Muscle layer of duodenum (tissue), 2 donors: ENCODE measurements at regions not wholly inside any gene's neighbourhood (a gene's known extent, or its start where the extent isn't known, plus 50 kb on each side); places are given as distances from the start of the nearest gene placed in this dataset.
"Not testable (repeated sequence)": the region's sequence is repeated elsewhere in the genome, so short reads cannot be mapped to it uniquely, and the experiment has no call there.

Experiments used
- H3K27ac ChIP-seq: one replicate; pipeline ENCODE4 v1.7.0; 2013; ENCODE audit warnings: mild to moderate bottlenecking, low read length
- H3K27me3 ChIP-seq: one replicate; pipeline ENCODE4 v1.7.0; 2013; ENCODE audit warnings: low read depth, mild to moderate bottlenecking, control low read depth, low read length
- H3K36me3 ChIP-seq, 2 donors: one replicate each; pipeline ENCODE4 v1.7.0; 2013; ENCODE audit warnings: low read length in 2 of 2, control low read depth in 1 of 2, mild to moderate bottlenecking in 1 of 2; ENCODE audit not compliant: insufficient read depth in 2 of 2, control insufficient read depth in 1 of 2
- H3K4me1 ChIP-seq, 2 donors: one replicate each; pipeline ENCODE4 v1.7.0; 2013; ENCODE audit warnings: low read length in 2 of 2, mild to moderate bottlenecking in 2 of 2, control low read depth in 1 of 2, moderate library complexity in 1 of 2; ENCODE audit not compliant: insufficient read depth in 2 of 2, control insufficient read depth in 1 of 2
- H3K4me3 ChIP-seq, 2 donors: one replicate each; pipeline ENCODE4 v1.7.0; 2013; ENCODE audit warnings: low read length in 2 of 2, low read depth in 1 of 2, mild to moderate bottlenecking in 1 of 2
- H3K9me3 ChIP-seq, 2 donors: one replicate each; pipeline ENCODE4 v1.7.0; 2013; ENCODE audit warnings: low read length in 2 of 2, control low read depth in 1 of 2, mild to moderate bottlenecking in 1 of 2; ENCODE audit not compliant: control insufficient read depth in 1 of 2
- donor health status: healthy.

DNA sequence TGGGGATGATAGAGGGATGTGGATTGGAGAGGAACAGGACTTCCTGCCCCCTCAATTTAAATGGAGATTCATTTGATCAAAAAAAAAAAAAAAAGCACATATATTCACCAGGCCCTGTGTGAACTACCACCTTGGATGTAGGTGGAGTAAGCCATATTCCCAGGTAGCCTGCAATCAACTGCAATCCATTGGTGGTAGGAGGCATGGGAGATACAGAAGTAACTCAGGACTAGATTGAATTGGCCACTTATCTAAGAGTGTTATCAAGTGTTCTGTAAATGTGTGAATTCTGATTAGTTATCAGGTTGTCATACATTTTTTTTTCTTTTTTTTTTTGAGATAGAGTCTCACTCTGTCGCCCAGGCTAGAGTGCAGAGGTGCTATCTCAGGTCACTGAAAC is 124.1 kb upstream of the ESR1 start:
- Histone ChIP-seq H3K9me3 (no peaks in the 10 kb centered on the region), H3K36me3 (no peaks in the 10 kb centered on the region), H3K4me3 (no peak overlapping the region), H3K27ac (no peak overlapping the region), H3K4me1 (no peaks in the 10 kb centered on the region), H3K27me3 (no peaks in the 10 kb centered on the region)

DNA sequence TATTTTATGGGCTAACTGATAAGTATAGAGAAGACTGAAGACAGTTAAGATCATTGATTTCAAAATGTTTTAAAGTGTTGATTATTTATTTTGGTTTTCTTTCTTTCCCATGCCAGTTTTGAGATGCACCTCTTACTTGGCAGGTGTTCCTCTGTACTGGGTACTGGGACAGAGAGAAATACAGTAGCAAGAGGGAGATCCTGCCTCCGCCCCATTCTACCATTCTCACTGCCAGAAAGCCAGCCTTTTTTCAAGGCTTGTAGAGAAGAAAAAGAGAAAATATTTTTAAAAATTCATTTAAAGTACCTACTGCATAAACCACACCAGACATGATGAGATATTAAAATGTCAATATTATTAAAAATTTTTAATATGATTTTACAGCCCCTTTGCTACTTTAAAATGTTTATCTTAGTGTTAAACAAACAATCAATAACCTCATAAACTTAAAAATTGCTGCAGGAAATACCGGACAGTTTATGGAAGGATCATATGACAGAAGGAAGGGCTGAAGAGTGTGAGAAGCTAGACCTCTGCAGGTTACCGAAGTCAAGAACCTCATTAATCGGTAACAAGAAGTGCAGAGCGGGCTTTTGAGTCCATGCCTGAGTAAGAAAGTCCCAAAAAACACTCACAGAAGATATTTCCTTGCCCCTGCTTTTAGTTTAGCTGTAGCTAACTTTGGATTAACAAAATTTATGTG is 117.8 kb upstream of the ESR1 start:
- Histone ChIP-seq H3K9me3 (no peaks in the 10 kb centered on the region), H3K27me3 (no peaks in the 10 kb centered on the region), H3K27ac (peak overlapping the region; percentile 50), H3K36me3 (no peaks in the 10 kb centered on the region), H3K4me1 (no peaks in the 10 kb centered on the region), H3K4me3 (no peak overlapping the region)

DNA sequence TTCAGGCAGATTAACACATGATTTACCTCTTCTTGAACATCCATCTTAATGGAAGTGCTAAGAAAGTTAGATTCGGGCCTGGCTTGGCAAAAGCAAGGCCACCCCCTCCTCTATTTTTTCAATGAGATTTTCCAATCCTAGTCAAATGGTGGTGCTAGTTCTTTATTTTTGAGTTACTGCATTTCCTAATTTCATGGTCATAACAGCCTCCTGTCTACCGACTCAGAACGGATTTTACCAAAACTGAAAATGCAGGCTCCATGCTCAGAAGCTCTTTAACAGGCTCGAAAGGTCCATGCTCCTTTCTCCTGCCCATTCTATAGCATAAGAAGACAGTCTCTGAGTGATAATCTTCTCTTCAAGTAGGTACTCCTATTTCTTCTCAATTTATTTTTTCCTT is 117.2 kb upstream of the ESR1 start:
- Histone ChIP-seq H3K36me3 (no peaks in the 10 kb centered on the region), H3K4me3 (peak overlapping the region; percentile 15 to 30), H3K4me1 (no peaks in the 10 kb centered on the region), H3K9me3 (no peaks in the 10 kb centered on the region), H3K27ac (peak overlapping the region; percentile 50), H3K27me3 (no peaks in the 10 kb centered on the region)

- H3K4me3 ChIP-seq, result peak overlapping the region; percentile 15 to 30
- H3K4me1 ChIP-seq, result no peaks in the 10 kb centered on the region
- no peaks in the 10 kb centered on the region for H3K36me3 ChIP-seq
- peak overlapping the region; percentile 50 for H3K27ac ChIP-seq
- H3K27me3 ChIP-seq, result no peaks in the 10 kb centered on the region
- no peaks in the 10 kb centered on the region for H3K9me3 ChIP-seq
Measured at GRCh38 chr6:151690768-151691562, 116.5 kb upstream of the ESR1 start.

GRCh38 chr6:151692216-151692615 is 115.3 kb upstream of the ESR1 start:
- Histone ChIP-seq H3K4me3 (no peak overlapping the region), H3K27ac (no peak overlapping the region)

DNA sequence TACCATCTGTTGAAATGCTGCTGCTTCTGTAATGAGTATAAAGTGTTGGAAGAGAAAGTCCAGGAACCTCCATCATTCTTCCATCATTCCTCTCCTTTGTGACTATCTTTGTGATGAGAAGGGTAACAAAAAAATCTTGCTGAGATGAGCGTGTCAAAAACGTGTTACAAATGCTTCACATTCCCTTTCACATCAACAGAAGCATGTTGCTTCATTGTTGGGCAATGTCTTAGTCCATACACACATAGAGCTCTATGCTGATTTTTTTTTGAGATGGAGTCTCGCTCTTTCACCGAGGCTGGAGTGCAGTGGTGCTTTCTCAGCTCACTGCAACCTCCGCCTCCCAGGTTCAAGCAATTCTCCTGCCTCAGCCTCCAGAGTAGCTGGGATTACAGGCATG is 114.1 kb upstream of the ESR1 start:
- H3K36me3 ChIP-seq, result no peaks in the 10 kb centered on the region
- no peaks in the 10 kb centered on the region for H3K4me1 ChIP-seq
- no peaks in the 10 kb centered on the region for H3K27me3 ChIP-seq
- H3K4me3 ChIP-seq, result no peak overlapping the region
- no peaks in the 10 kb centered on the region for H3K9me3 ChIP-seq
- H3K27ac ChIP-seq, result no peak overlapping the region

More at GRCh38 chr6:151692216-151692615, 115.3 kb upstream of the ESR1 start:
- Histone ChIP-seq H3K9me3 (no peaks in the 10 kb centered on the region), H3K27me3 (no peaks in the 10 kb centered on the region), H3K4me1 (no peaks in the 10 kb centered on the region), H3K36me3 (no peaks in the 10 kb centered on the region)

- Histone ChIP-seq H3K4me3 (no peak overlapping the region), H3K36me3 (no peaks in the 10 kb centered on the region), H3K27me3 (no peaks in the 10 kb centered on the region), H3K4me1 (no peaks in the 10 kb centered on the region), H3K27ac (no peak overlapping the region), H3K9me3 (no peaks in the 10 kb centered on the region)
Measured at GRCh38 chr6:151695156-151695555, 112.3 kb upstream of the ESR1 start.

DNA sequence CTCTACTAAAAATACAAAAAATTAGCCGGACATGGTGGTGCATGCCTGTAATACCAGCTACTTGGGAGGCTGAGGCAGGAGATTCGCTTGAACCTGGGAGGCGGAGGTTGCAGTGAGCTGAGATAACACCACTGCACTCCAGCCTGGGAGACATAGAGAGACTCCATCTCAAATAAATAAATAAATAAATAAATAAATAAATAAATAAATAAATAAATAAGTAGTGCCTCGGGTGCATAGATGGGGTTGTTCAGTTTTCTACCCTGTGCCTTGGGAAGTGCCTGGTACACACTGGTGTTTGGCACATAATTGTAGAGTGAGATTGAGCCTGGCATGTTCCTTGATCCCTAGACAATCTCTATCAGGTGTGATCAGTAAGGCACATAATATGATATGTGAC is 111.2 kb upstream of the ESR1 start:
- H3K36me3 ChIP-seq, H3K4me3 ChIP-seq, H3K9me3 ChIP-seq, H3K4me1 ChIP-seq, H3K27ac ChIP-seq, H3K27me3 ChIP-seq: not testable (repeated sequence)

DNA sequence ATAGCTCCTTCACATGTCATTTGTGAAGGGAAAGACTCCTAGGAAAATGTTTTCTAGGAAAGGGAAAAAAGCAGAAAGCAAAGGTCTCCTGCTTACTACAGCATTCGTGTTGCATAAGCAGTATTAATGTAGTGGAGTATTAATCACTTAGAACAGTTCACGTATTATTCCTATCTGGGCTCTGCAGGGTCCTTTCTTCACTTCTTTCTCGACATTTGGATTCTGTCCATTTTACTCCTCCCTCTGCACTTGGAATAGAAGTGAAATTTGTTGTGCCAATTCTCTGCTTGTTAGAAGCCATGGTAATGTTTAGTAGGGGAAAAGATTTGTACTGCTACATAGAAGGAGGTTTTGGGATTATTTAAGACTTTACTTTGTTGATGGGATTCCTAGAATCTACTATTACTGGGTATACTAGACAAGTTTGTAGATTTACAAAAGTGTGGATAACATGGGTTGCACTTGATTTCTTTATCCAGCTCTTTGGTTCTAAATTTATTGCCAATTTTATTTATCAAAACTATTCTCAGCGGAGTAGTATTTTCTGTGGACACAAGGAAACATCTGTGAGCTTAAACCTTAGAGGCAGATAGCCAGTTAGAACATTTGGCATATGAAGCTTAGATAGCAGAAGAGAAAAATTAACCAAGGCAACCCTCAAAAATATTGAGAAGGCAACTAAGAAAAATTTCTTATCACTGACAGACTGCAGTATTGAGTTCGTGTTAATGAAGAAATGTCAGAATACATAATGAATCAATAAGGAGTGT is 108.4 kb upstream of the ESR1 start:
- no peaks in the 10 kb centered on the region for H3K27me3 ChIP-seq
- H3K9me3 ChIP-seq, result no peaks in the 10 kb centered on the region
- H3K4me3 ChIP-seq, result no peak overlapping the region
- H3K36me3 ChIP-seq, result no peaks in the 10 kb centered on the region
- no peaks in the 10 kb centered on the region for H3K4me1 ChIP-seq
- no peak overlapping the region for H3K27ac ChIP-seq

- Histone ChIP-seq H3K27me3 (no peaks in the 10 kb centered on the region), H3K27ac (no peak overlapping the region), H3K36me3 (no peaks in the 10 kb centered on the region), H3K4me3 (no peak overlapping the region), H3K4me1 (no peaks in the 10 kb centered on the region), H3K9me3 (no peaks in the 10 kb centered on the region)
Measured at GRCh38 chr6:151699719-151700118, 107.8 kb upstream of the ESR1 start.

- Histone ChIP-seq H3K27ac (no peak overlapping the region), H3K4me3 (no peak overlapping the region), H3K4me1 (no peaks in the 10 kb centered on the region), H3K9me3 (no peaks in the 10 kb centered on the region), H3K36me3 (no peaks in the 10 kb centered on the region), H3K27me3 (no peaks in the 10 kb centered on the region)
Measured at GRCh38 chr6:151701911-151702562, 105.4 kb upstream of the ESR1 start.
